Vagina (tissue), 2 donors: ENCODE measurements at regions not wholly inside any gene's neighbourhood (a gene's known extent, or its start where the extent isn't known, plus 50 kb on each side); places are given as distances from the start of the nearest gene placed in this dataset.
"Not testable (repeated sequence)": the region's sequence is repeated elsewhere in the genome, so short reads cannot be mapped to it uniquely, and the experiment has no call there.

ENCODE experiments used
- DNase-seq, 2 donors: peaks; one replicate each; pipeline ENCODE4 v3.0.0-alpha.2; 2017; ENCODE audit errors: extremely low spot score in 2 of 2
- H3K27ac ChIP-seq: fragments of 200-600 bp; sonication (generic); one replicate; pipeline ENCODE4 v1.5.1; 2019
- H3K27me3 ChIP-seq: fragments of 200-600 bp; sonication (generic); one replicate; pipeline ENCODE4 v1.5.1; 2019
- H3K36me3 ChIP-seq, 2 donors: fragments of 200-600 bp; sonication (generic); one replicate each; pipeline ENCODE4 v1.5.1; 2017 to 2019
- H3K4me1 ChIP-seq: fragments of 200-600 bp; sonication (generic); one replicate; pipeline ENCODE4 v1.5.1; 2019
- H3K4me3 ChIP-seq, 2 donors: fragments of 200-600 bp; sonication (generic); 1 replicate in 1 of 2; 2 replicates in 1 of 2; pipeline ENCODE4 v1.5.1; 2016 to 2019
- H3K9me3 ChIP-seq: fragments of 200-600 bp; sonication (generic); one replicate; pipeline ENCODE4 v1.5.1; 2019
- POLR2A ChIP-seq, 2 donors: fragments of 450-650 bp; IDR thresholded peaks; one replicate each; pipeline ENCODE4 v1.6.1; 2017; ENCODE audit warnings: antibody characterized with exemption in 2 of 2, mild to moderate bottlenecking in 2 of 2, moderate library complexity in 2 of 2
- POLR2AphosphoS5 ChIP-seq, 2 donors: sonication (generic); formaldehyde crosslinking; IDR thresholded peaks; one replicate each; pipeline ENCODE4 v1.9.0; 2017; ENCODE audit warnings: antibody characterized with exemption in 2 of 2, mild to moderate bottlenecking in 2 of 2, low read depth in 1 of 2; ENCODE audit not compliant: insufficient read depth in 1 of 2
- intact Hi-C: fragments of 100-400 bp; cut with DNase I; formaldehyde crosslinking; loops from one replicate; pipeline ENCODE4 v1.15.1; 2023
- TF ChIP-seq, protein P1 (sequence below), 3 experiments: fragments of 450-650 bp in 2 of 3; fragments of 200-600 bp in 1 of 3; sonication (generic) in 1 of 3; IDR thresholded peaks; one replicate each; pipeline ENCODE4 v1.5.1; 2017 to 2019; ENCODE audit warnings: antibody characterized with exemption in 3 of 3, mild to moderate bottlenecking in 2 of 3, moderate library complexity in 2 of 3

DNA sequence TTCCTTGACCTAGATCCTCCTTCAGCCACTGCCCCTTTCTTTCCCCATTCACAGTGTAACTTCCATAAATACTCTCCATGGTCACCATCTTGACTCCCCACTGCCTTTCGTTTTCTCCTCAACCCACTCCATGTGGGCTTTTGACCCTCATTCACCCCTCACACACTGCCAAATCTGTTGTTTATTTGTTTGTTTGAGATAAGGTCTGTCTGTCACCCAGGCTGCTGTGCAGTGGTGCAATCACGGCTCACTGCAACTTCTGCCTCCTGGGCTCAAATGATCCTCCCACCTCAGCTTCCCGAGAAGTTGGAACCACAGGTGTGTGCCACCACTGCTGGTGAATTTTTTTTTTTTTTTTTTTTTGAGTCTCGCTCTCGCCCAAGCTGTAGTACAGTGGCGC lies 162.9 kb downstream of the FGF1 start:
- no peak for TF ChIP-seq POLR2A (IDR thresholded peaks at IDR 0.05)
- TF ChIP-seq POLR2AphosphoS5 (IDR thresholded peaks at IDR 0.05; ENCODE audit: insufficient read depth in 1 of 2, low read depth in 1 of 2) = no peak
- TF ChIP-seq, protein P1, sequence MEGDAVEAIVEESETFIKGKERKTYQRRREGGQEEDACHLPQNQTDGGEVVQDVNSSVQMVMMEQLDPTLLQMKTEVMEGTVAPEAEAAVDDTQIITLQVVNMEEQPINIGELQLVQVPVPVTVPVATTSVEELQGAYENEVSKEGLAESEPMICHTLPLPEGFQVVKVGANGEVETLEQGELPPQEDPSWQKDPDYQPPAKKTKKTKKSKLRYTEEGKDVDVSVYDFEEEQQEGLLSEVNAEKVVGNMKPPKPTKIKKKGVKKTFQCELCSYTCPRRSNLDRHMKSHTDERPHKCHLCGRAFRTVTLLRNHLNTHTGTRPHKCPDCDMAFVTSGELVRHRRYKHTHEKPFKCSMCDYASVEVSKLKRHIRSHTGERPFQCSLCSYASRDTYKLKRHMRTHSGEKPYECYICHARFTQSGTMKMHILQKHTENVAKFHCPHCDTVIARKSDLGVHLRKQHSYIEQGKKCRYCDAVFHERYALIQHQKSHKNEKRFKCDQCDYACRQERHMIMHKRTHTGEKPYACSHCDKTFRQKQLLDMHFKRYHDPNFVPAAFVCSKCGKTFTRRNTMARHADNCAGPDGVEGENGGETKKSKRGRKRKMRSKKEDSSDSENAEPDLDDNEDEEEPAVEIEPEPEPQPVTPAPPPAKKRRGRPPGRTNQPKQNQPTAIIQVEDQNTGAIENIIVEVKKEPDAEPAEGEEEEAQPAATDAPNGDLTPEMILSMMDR (IDR thresholded peaks at IDR 0.05) = no peak
- no peak overlapping the region for H3K4me3 ChIP-seq
- no peaks in the 10 kb centered on the region for H3K4me1 ChIP-seq
- DNase-seq = no peak
- intact Hi-C loops = no loop called here
- H3K9me3 ChIP-seq = no peaks in the 10 kb centered on the region
- H3K27me3 ChIP-seq = no peaks in the 10 kb centered on the region
- H3K36me3 ChIP-seq = no peaks in the 10 kb centered on the region
- no peak overlapping the region for H3K27ac ChIP-seq

DNA sequence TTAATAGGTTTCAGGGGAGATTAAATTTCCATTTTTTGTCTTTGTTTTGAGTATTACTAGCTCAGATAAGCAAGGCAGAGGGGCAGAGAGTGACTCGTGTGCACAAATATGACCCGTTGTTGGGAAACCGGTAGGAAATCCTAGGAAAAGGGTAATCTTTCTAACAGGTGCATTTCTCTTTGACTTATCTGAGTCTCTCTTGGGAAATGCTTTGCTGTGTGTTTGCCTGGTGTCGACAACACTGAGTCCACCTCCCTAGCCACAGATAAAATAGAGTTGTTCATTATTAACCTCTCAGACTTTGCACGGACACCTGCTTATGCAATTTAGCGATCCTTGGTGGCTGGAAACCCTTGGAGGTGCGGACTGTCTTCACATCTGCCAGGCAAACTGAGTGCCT lies 164.2 kb downstream of the FGF1 start:
- DNase-seq = no peak
- TF ChIP-seq, protein P1 (IDR thresholded peaks at IDR 0.05) = no peak
- TF ChIP-seq POLR2AphosphoS5 (IDR thresholded peaks at IDR 0.05; ENCODE audit: insufficient read depth in 1 of 2, low read depth in 1 of 2) (no peak), POLR2A (IDR thresholded peaks at IDR 0.05) (no peak)
- Histone ChIP-seq H3K27ac (no peak overlapping the region), H3K36me3 (no peaks in the 10 kb centered on the region), H3K4me3 (no peak overlapping the region), H3K9me3 (no peaks in the 10 kb centered on the region), H3K27me3 (no peaks in the 10 kb centered on the region), H3K4me1 (no peaks in the 10 kb centered on the region)
- intact Hi-C loops = no loop called here

DNA sequence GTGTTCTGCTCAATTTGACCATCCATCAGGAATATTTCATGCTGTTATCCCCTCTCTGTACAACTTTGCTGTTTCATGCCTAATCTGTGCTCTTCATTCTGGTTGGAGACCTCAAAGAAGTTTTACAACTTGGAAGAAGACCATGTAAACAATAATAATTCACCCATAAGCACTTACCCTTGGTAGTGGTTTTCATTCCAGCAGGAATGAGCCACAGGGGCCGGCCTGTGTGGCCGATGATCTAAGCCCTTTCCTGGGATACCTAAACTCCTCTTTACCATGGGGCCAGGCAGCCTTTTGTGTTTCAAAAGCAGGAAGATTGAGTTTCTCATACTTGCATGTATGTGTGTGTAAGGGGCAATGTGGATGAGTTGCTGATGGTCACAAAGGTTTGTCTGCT lies 165.0 kb downstream of the FGF1 start:
- no peaks in the 10 kb centered on the region for H3K4me1 ChIP-seq
- TF ChIP-seq, protein P1 (IDR thresholded peaks at IDR 0.05) = no peak
- TF ChIP-seq POLR2A (IDR thresholded peaks at IDR 0.05) (no peak), POLR2AphosphoS5 (IDR thresholded peaks at IDR 0.05; ENCODE audit: insufficient read depth in 1 of 2, low read depth in 1 of 2) (no peak)
- intact Hi-C loops = no loop called here
- no peak overlapping the region for H3K4me3 ChIP-seq
- no peaks in the 10 kb centered on the region for H3K36me3 ChIP-seq
- no peak for DNase-seq
- H3K9me3 ChIP-seq = no peaks in the 10 kb centered on the region
- no peaks in the 10 kb centered on the region for H3K27me3 ChIP-seq
- H3K27ac ChIP-seq = no peak overlapping the region

DNA sequence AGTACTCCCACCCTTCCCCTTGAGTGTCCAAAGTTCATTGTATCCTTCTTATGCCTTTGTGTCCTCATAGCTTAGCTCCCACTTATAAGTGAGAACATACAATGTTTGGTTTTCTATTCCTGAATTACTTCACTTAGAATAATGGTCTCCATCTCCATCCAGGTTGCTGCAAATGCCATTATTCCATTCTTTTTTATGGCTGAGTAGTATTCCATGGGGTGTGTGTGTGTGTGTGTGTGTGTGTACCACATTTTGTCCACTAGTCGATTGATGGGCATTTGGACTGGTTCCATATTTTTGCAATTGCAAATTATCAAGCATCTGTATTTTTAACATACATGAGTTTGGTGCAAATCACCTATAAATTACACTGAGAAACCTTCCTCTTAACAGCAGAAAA lies 166.0 kb downstream of the FGF1 start:
- H3K36me3 ChIP-seq, H3K4me3 ChIP-seq, H3K9me3 ChIP-seq, H3K27me3 ChIP-seq, intact Hi-C loops, H3K4me1 ChIP-seq, H3K27ac ChIP-seq, DNase-seq: not testable (repeated sequence)

DNA sequence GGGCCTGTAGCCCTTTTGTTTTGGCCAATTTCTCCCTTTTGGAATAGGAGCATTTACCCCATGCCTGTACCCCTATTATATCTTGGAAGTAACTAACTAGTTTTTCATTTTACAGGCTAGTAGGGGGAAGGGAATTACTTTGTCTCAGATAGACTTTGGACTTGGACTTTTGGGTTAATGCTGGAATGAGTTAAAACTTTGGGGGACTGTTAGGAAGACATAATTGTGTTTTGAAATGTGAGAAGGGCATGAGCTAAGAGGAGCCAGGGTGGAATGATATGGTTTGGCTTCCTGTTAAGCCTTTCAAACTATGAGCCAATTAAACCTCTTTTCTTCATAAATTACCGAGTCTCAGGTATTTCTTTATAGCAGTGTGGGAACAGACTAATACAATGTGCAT lies 168.1 kb downstream of the FGF1 start:
- no peak for DNase-seq
- Histone ChIP-seq H3K4me1 (peaks cover under 1% of the 10 kb centered on the region), H3K9me3 (no peaks in the 10 kb centered on the region), H3K36me3 (no peaks in the 10 kb centered on the region), H3K4me3 (no peak overlapping the region), H3K27ac (no peak overlapping the region), H3K27me3 (no peaks in the 10 kb centered on the region)
- no peak for TF ChIP-seq POLR2AphosphoS5 (IDR thresholded peaks at IDR 0.05; ENCODE audit: insufficient read depth in 1 of 2, low read depth in 1 of 2)
- TF ChIP-seq, protein P1 (IDR thresholded peaks at IDR 0.05) = no peak
- no peak for TF ChIP-seq POLR2A (IDR thresholded peaks at IDR 0.05)
- intact Hi-C loops = no loop called here

- no peaks in the 10 kb centered on the region for H3K27me3 ChIP-seq
- H3K4me3 ChIP-seq = no peak overlapping the region
- H3K9me3 ChIP-seq = no peaks in the 10 kb centered on the region
- no peak for TF ChIP-seq POLR2A (IDR thresholded peaks at IDR 0.05)
- TF ChIP-seq, protein P1 (IDR thresholded peaks at IDR 0.05) = no peak
- TF ChIP-seq POLR2AphosphoS5 (IDR thresholded peaks at IDR 0.05; ENCODE audit: insufficient read depth in 1 of 2, low read depth in 1 of 2) = no peak
- H3K4me1 ChIP-seq = peaks cover 12% of the 10 kb centered on the region
- intact Hi-C loops = no loop called here
- no peaks in the 10 kb centered on the region for H3K36me3 ChIP-seq
- no peak overlapping the region for H3K27ac ChIP-seq
- DNase-seq = no peak
Measured at GRCh38 chr5:142516732-142517131, 169.2 kb downstream of the FGF1 start.
